Inferior parietal cortex (tissue), 1 donor: ENCODE measurements at regions not wholly inside any gene's neighbourhood (a gene's known extent, or its start where the extent isn't known, plus 50 kb on each side); places are given as distances from the start of the nearest gene placed in this dataset.
"Not testable (repeated sequence)": the region's sequence is repeated elsewhere in the genome, so short reads cannot be mapped to it uniquely, and the experiment has no call there.

ENCODE experiments used
- DNase-seq: peaks from one replicate; pipeline ENCODE4 v3.0.0-alpha.2; 2016; ENCODE audit errors: extremely low spot score

DNA sequence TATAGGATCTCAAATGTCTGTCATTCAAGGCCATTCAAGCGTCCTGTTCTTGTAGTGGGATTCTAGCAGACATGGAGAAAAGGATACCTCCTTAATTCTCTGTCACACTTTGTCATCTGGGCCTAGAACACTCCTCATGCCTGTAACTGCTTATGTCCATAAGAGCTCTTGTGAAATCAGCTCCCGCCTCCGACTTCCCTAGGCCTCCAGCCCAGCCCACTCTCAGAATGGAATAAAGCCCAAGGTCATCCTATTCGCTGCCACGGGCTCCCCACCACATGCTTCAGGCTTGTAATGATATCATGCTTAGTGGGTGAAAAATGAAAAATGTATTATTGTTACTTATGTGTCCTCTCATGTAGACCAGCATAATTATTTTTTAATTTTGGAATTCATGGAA lies 632.5 kb downstream of the ISL1 start:
- DNase-seq: no peak

DNA sequence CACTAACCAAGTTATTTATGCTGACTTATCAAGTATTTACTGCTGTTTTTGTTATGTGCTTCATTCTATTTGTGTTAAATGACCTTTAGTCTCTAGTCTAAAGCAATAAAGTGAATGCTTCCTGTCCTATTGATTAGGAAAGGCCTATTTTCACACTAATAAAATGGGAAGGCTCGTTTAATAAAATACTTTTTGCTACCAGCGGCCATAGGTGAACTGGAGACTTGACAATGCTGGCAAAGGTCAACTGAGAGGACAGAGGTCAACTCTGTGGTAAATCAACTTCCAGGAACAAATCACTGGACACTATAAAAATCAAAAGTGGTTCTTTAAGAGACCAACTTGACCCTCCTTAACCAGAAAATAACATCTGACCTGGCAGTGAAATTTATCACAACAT lies 634.3 kb downstream of the ISL1 start:
- DNase-seq: no peak

DNA sequence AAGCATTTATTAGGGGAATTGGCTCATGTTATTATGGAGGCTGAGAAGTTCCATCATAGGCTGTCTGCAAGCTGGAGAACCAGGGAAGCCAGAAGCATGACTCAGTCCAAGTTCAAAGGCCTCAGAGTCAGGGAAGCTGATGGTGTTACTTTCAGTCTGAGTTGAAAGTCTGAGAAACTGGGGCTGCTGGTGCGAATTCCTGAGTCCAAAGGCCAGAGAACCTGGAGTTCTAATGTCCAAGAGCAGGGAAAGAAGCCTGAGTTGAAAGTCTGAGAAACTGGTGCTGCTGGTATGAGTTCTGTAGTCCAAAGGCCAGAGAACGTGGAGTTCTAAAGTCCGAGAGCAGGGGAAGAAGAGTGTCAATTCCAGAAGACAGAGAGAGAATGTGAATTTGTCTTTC lies 641.1 kb downstream of the ISL1 start:
- no peak for DNase-seq

DNA sequence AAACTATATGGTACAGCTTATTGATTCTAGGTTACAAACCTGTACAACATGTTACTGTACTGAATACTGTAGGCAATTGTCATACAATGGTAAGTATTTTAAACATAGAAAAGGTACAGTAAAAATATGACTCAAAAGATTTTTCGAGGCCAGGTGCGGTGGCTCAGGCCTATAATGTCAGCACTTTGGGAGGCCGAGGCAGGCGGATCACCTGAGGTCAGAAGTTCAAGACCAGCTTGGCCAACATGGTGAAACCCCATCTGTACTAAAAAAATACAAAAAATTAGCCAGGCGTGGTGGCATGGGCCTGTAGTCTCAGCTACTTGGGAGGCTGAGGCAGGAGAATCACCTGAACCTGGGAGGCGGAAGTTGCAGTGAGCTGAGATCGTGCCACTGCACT lies 646.6 kb downstream of the ISL1 start:
- not testable (repeated sequence) for DNase-seq

DNA sequence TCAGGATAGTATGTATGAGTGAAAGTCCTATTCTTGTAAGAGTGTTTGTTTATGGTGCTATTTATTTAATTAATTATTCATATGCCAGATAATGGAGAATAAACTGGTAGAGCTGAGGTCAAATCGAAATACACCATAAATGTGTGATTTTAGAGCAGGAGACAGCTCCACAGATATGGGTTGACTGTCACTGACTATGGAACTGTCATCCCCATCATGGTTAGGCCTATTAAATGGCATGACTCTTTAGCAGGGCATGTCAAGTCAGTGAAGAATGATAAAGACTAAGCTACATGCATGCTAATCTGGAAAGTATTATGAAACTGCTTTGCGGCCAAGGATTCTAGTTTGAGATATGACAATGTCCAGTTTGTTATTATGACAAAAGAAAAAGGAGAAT lies 658.6 kb downstream of the ISL1 start:
- DNase-seq: no peak

DNA sequence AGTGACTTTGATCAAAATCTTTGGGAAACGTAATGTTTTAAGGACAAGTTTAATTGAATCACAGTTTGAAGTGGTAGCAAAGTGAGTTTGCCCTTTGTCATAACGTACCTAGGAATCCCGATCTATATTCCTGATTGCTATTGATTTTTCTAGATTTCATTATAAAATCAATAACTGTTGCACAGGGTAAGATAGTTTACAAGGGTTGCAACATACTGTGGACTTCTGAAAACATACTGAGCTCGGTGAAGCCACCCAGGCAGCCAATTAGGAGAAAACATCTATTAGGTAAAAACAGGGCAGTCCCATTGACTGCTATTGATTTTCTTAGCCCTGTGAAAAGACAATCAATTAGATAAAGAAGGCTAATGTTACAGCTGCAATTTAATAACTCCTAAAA lies 659.9 kb downstream of the ISL1 start:
- DNase-seq: no peak

DNA sequence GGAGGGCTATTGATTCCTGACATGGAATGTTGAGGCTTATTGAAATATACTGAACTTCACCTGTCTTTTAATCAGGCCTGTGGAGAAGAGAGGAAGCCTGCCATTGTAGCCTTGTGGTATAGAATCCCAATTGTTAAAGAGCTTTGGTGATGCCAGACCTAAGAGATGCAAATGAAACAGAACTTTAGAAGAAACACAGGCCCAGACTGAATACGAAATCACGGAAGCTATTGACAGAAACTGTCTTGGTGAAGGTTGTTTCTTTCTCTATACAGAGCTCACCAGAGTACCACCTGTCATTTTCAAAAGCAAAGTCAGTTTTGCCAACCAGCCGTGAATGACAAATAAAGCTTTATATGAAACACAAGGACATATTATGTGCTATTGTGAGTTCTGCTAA lies 660.3 kb downstream of the ISL1 start:
- no peak for DNase-seq

DNA sequence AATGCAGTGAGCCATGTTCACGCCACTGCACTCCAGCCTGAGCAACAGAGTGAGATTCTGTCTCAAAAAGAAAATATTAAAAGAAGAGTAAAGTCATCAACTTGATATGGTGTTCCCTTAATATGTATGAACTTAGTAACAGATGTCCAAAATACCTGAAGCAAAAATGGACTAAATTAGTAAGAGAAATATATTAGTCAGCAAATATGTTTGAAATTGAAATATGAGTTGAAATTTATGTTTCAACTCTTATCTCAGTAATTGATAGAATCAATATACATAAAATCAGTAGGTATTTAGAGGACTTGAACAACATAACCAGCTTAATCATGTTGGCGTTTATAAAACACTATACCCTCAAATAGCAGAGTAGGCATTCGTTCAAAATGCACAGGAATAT lies 668.5 kb downstream of the ISL1 start:
- no peak for DNase-seq

DNA sequence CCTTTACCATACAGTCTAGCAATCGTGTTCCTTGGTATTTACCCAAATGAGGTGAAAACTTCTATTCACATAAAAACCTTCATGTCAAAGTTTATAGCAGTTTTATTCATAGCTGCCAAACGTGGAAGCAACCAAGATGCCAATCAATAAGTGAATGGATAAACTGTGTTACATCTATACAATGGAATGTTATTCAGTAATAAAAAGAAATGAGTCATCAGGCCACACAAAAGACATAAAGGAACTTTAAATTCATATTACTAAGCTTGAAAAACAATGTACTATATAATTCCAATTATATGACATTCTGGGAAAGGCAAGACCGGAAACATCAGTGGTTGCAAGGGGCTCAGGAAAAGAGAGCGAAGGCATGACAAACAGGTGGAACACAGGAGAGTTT lies 679.9 kb downstream of the ISL1 start:
- no peak for DNase-seq

DNA sequence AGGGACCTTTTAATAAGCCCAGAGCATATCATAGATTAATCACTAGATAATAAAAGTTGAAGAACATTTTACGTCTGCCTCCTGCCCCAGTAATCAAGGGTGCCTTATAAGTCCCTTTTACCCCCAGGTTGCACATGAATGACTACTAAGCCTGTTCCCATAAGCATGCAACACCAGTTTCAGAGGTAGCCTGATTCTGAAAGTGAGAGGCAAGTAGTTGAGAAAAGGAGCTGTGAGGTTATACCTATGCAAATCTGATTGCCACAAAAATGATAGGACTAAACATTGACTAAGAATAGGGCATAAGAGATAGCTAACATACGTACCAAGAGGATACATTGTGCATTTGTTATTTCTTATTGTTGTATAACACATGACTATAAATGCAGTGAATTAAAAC lies 681.9 kb downstream of the ISL1 start:
- DNase-seq: no peak

DNA sequence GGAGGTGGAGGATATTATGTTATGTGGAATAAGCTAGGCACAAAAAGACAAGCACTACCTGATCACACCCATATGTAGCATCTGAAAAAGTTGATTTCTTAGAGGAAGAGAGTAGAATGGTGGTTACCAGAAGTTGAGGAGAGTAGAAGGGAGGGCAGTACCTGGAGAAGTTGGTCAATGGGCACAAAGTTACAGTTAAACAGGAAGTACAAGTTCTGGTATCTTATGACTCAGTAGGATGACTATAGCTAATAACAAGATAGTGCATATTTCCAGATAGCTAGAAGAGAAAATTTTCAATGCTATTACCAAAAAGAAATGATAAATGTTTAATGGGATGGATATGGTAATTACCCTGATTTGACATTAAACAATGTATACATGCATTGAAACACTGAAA lies 686.7 kb downstream of the ISL1 start:
- DNase-seq: no peak

DNA sequence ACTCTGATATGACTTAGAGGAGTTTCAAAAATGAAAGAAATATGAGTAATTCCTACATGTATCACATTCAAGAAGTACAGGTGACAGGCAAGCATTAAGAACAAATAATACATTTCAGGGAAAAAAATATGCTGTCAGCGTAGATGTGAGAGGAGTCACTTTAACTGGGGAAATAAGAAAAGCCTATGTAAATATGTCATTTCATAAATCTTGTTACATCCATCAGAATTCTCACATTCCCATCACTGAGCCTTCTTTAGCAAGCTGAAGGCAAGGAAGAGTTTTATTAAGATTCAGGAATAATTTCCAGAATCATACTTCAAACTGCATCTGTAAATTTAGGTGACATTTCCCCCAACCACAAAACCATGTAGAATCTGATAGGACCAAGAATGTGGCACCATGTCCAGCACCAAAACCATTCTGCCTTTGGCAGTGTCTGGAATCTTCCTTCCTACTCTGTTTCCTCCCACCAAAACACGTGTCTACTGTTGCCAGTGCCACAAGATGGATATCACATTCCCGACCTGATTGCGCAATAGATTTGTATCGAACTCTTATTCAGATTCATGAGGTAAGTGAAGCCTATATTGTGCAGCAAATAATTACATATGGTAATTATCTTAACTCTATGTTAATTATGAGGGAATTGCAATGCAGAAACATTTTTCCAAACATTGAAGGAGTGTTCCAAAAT lies 690.9 kb downstream of the ISL1 start:
- DNase-seq: no peak

DNA sequence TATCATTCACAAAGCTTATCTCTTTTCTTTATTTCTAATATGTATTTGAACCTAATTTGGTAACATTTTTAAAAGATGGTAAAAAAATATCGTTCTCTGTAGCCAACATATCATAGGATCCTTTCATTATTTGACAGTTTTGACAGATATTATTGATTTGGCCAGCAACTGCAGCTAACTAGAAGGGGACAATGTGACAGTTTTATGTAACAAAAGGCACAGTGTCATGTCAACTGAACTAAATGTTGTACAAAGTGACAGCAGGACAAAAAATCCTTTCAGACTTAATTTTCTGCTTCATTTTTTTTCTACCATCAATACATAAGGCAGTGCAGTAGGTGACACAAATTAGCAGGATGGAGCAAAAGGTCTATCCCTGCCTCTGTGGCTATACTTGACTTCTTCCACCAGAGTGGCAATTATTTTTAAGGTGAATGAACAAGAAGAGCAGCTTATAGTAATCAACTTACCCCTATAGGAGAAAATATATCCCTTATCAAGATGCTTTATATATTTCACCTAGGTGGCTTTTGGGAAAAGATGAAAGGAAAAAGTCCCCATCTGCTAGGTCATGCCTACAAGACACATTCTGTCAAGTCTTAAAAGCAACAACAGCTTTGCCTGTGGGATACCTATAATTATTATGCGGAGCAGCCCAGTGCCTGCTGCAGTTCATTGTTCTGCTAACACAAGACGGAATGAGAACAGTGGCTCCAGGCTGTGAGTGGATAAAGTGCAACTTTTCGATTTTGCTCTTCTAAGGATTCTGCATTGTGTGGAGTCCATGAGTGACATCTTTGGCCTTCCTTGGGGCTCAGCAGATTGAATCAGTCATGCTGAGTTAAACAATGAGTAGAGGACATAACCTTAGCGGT lies 694.9 kb downstream of the ISL1 start:
- no peak for DNase-seq

DNA sequence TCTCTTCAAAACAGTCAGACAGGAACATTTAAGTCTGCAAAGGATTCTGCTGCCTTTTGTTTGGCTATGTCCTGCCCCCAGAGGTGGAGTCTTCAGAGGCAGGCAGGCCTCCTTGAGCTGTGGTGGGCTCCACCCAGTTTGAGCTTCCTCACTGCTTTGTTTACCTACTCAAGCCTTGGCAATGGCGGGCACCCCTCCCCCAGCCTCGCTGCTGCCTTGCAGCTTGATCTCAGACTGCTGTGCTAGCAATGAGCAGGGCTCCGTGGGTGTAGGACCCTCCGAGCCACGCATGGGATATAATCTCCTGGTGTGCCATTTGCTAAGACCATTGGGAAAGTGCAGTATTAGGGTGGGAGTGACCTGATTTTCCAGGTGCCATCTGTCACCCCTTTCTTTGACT lies 685.4 kb upstream of the ITGA1 start:
- not testable (repeated sequence) for DNase-seq

DNA sequence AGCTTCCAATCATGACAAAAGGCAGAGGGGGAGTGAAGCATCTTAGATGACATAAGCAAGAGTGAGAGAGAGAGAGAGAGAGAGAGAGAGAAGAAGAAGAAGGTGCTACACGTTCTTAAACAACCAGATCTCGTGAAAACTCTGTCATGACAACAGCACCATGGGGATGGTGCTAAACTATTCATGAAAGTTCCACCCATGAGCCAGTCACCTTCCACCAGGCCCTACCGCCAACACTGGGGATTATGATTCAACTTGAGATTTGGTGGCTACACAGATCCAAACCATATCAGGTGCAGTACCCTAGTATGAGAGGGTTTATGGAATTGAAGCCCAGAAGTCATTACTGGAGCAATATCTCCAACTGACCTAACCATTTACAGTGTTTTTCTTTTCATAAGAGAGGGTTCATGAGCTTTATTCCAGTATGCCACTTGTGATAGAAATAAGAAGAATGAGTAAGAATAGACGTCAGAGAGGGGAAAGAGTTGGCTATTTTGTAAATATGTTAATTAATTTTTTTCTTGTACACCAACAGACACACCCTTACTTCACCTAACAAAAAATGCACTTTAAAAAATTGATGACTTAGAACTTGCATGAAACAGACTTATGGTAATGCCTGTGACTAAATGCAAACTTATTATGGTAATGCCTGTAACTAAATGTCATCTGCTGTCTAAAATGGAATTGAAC lies 680.4 kb upstream of the ITGA1 start:
- DNase-seq: no peak

DNA sequence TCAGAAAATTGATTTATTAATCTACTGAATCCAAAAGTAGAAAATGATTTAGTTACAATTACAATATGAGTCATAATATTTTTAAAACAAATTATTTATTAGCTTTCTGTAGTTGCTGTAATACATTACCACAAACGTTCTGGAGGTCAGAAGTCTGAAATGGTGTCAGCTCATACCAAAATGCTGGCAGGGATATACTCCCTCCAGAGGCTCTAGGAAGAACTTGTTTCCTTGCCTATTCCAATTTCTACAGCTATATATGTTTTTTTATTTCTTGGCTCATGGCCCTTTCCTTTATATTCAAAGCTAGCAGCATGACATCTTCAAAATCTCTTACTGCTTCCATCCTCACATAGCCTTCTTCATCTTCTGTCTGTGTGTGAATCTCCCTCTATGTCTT lies 667.9 kb upstream of the ITGA1 start:
- no peak for DNase-seq

DNA sequence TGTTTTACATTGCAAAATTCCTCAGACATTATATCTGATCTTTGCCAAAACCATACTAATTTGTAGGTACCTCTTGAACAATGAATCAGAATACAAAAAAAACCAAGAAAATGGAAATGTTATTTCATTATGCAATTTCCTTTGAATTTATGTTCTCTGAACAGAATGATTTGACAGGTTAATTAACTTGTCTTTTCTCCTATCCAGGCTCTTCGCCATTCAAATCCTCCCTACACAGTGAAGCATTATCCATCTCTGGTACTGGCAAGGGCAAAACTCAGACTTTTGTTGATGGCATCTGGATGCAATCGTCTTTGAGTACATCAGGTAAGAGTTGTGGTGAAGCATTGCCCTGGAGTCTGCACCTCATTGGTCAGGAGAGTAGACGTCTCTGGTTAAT lies 655.7 kb upstream of the ITGA1 start:
- no peak for DNase-seq

DNA sequence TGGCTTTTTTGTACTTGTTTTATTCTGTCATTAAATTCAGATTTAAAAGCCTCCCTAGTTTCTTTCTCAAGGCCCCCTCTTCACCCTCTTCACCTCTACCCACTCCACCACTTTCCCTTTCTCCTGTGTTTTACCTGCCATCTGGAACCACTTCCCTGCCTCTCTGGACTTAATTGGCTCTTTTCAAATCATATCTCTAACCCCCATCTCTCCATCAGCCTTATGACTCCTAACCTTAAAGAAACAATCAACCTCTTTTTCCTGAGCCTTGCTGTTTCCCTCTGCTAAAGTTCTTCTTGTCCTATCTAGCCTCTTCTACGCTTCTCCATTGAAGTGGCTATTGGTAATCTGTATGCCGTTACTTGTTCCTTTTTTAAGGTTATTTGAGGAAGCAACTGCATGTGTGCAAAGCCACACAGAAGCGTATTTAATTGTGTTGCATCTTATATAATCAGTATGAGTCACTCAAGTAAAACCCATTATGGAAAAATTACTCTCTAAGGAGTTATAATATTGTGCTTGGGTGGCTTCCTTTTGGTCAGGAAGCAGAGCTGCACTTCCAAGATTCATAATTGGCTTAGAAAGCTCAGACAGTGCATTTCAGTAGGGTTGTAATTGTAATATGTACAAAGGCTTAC lies 653.6 kb upstream of the ITGA1 start:
- DNase-seq: peak; percentile 7

DNA sequence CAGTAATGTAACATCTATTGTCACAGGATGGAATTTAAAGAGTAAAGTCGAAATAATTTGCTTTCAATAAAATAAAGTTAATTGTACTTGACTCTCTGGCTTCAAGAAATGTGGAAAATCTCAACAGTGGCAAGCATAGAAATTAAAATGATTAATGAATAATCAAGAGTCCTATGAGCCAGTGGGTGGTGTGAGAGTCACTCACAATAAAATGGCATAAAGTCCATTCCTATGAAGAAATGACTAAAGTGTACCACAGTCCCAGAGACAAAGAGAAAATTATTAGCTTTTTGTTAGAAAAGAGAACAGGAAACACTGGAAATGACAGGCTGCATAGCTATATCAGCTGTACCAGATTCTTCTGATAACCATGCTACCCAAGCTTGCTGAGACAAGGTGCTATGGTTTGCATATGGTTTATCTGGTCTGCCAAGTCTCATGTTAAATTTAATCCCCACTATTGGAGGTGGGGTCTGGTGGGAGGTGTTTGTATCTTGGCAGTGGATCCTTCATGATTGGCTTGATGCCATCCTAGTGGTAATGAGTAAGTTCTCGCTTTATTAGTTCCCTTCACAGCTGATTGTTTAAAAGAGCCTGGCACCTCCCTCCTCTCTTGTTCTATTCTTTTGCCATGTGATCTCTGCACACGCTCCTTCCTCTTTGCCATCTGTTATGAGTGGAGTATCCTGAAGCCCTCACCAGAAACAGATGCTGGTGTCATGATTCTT lies 647.7 kb upstream of the ITGA1 start:
- no peak for DNase-seq

DNA sequence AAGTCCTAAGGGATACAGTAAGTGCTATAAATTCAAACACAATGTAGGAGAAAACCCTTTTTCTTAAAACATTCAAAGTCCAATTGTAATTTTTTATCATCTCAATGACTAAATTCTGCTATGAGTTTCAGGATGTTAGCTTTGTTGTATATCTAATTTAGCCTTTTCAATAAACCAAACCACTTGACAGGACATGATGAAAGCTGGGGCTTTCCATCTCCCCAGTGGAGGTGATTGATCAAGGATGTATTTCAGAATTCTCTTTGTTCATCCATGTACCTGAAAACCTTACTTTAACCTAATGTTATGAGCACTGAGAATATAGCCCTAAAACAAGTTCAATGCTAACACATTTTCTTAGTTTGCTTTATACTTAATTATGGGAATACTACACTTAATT lies 639.0 kb upstream of the ITGA1 start:
- no peak for DNase-seq

DNA sequence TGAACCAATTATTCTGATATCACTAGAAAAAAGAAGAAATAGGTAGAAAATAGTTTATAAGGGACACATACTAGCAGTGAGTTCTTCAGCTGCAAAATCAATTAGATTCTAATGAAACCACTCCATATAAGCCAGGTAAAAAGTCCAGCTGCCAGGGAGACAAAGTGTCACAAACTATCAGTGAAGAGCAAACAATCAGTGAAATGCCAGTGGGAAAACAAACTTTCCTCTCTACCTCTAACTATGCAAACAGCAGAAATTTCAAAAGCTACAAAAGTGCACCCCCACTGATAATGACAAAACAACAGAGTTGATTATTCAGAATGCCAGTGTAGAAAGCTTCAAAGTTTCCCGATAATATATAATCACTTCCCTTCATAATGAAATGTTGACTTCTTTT lies 637.2 kb upstream of the ITGA1 start:
- no peak for DNase-seq

DNA sequence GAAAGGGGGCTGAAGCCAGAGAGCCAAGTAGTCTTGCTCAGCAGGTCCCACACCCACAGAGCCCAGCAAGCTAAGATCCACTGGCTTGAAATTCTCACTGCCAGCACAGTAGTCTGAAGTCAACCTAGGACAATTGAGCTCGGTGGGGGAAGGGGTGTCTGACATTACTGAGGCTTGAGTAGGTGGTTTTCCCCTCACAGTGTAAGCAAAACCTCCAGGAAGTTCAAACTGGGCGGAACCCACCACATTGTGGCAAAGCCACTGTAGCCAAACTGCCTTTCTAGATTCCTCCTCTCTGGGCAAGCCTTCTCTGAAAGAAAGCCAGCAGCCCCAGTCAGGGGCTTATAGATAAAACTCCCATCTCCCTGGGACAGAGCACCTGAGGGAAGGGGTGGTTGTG lies 630.9 kb upstream of the ITGA1 start:
- DNase-seq: not testable (repeated sequence)
